Adrenal gland (tissue), 9 donors: ENCODE measurements at regions not wholly inside any gene's neighbourhood (a gene's known extent, or its start where the extent isn't known, plus 50 kb on each side); places are given as distances from the start of the nearest gene placed in this dataset.

ENCODE experiments used
- DNase-seq, 7 donors: peaks; one replicate each; pipeline ENCODE4 v3.0.0-alpha.2; 2019 to 2020
- H3K27ac ChIP-seq, 5 donors: fragments of 200-600 bp; sonication (generic) in 4 of 5; 1 replicate in 3 of 5; 2 replicates in 2 of 5; pipeline versions ENCODE4 v1.5.1 to v1.8.0; 2016 to 2020; ENCODE audit warnings: mild to moderate bottlenecking in 1 of 5
- H3K27me3 ChIP-seq: fragments of 200-600 bp; 2 replicates; pipeline ENCODE4 v1.8.0; 2021
- H3K36me3 ChIP-seq, 2 donors: fragments of 200-600 bp; replicated peaks in 1 of 2; 1 replicate in 1 of 2; 2 replicates in 1 of 2; pipeline versions ENCODE4 v1.5.1 to v1.8.0; 2018 to 2022
- H3K4me1 ChIP-seq, 2 donors: fragments of 200-600 bp; replicated peaks in 1 of 2; 1 replicate in 1 of 2; 2 replicates in 1 of 2; pipeline versions ENCODE4 v1.5.1 to v1.8.0; 2018 to 2021
- H3K4me3 ChIP-seq, 4 donors: fragments of 200-600 bp; sonication (generic) in 3 of 4; one replicate each; pipeline ENCODE4 v1.5.1; 2016 to 2018
- H3K9me3 ChIP-seq, 3 donors: fragments of 200-600 bp; sonication (generic) in 1 of 3; replicated peaks in 1 of 3; 1 replicate in 2 of 3; 2 replicates in 1 of 3; pipeline versions ENCODE4 v1.5.1 to v1.8.0; 2016 to 2021
- POLR2A ChIP-seq, 2 donors: fragments of 450-650 bp; IDR thresholded peaks; one replicate each; pipeline ENCODE4 v1.6.1; 2017; ENCODE audit warnings: antibody characterized with exemption in 2 of 2, mild to moderate bottlenecking in 2 of 2, moderate library complexity in 1 of 2
- WGBS, 4 donors: extraction: QIAGEN DNeasy Blood & Tissue Kit in 2 of 4; methylation state at CpG; one replicate each; pipeline versions ENCODE4 v1.1.5 to v1.1.7; 2013 to 2017; 5-methylcytosine and 5-hydroxymethylcytosine counted together
- intact Hi-C, 2 donors: fragments of 100-400 bp; cut with DNase I; formaldehyde crosslinking; loops; one replicate each; pipeline versions ENCODE4 v1.14.1 to v1.15.0; 2022 to 2023
- TF ChIP-seq, protein P1 (sequence below), 6 experiments: fragments of 450-650 bp in 4 of 6; fragments of 200-600 bp in 2 of 6; sonication (generic) in 1 of 6; IDR thresholded peaks; 1 replicate in 5 of 6; 2 replicates in 1 of 6; pipeline versions ENCODE4 v1.5.1 to v1.8.0; 2016 to 2021; ENCODE audit warnings: antibody characterized with exemption in 6 of 6, mild to moderate bottlenecking in 2 of 6, moderate library complexity in 1 of 6
- donor health status: healthy with polysubstance abuse.
- donor health status: Bipolar disorder and iron deficiency.
- donor health status: DM: yes; HTN: yes; CAD: no.
- donor health status: DM: no; HTN: no; CAD: no.
- donor health status: DM: no; HTN: no; CAD: no.

DNA sequence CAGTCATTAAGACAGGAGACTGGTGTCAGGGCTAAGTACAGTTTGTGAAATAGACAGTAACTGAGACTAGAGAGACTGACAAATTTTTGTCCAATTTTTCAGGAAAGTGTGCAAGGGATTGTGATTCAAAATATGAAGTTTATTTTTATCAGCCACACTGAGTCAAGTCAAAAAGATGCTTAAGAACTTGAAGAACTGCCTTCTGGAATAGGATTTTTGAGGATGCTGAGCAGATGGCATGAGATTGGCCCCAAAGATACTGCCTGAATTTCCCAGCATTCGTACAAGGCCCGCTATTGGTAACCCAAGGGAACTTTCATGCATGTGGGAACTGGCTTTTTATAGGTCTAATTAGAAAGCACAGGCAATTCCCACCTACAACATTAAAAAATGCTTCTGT, 610.0 kb downstream of the LMO4 start:
- TF ChIP-seq, protein P1, sequence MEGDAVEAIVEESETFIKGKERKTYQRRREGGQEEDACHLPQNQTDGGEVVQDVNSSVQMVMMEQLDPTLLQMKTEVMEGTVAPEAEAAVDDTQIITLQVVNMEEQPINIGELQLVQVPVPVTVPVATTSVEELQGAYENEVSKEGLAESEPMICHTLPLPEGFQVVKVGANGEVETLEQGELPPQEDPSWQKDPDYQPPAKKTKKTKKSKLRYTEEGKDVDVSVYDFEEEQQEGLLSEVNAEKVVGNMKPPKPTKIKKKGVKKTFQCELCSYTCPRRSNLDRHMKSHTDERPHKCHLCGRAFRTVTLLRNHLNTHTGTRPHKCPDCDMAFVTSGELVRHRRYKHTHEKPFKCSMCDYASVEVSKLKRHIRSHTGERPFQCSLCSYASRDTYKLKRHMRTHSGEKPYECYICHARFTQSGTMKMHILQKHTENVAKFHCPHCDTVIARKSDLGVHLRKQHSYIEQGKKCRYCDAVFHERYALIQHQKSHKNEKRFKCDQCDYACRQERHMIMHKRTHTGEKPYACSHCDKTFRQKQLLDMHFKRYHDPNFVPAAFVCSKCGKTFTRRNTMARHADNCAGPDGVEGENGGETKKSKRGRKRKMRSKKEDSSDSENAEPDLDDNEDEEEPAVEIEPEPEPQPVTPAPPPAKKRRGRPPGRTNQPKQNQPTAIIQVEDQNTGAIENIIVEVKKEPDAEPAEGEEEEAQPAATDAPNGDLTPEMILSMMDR (IDR thresholded peaks at IDR 0.05) = no peak
- TF ChIP-seq POLR2A (IDR thresholded peaks at IDR 0.05) = no peak
- intact Hi-C loops = no loop called here
- no peak for DNase-seq
- no peak overlapping the region for H3K27ac ChIP-seq
- no peaks in the 10 kb centered on the region for H3K27me3 ChIP-seq
- H3K9me3 ChIP-seq = no peaks in the 10 kb centered on the region
- WGBS, 4 donors = 84 to 92% (median 91%) methylated on average over 2 of the region's 2 CpGs
- H3K4me1 ChIP-seq = no peaks in the 10 kb centered on the region
- H3K4me3 ChIP-seq = no peak overlapping the region
- H3K36me3 ChIP-seq = no peaks in the 10 kb centered on the region

DNA sequence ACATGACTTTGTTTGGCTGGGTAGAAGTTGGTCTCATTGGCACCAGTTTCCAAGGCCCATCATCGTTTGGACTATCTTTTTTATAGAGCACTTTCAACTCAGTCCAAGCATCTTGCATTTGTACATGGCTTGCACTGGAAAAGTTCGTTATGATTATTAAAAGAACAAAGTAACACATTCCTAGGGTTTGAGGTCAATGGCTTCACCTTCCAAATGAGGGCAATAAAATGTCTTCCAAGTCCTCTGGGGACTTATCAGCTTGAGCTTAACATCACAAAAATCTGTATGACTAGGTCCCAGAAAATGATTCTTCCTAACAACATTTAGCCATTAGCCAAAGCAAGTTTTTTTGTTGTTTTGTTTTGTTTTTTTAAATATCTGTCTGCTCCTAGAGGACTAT, 610.8 kb downstream of the LMO4 start:
- Histone ChIP-seq H3K36me3 (no peaks in the 10 kb centered on the region), H3K27me3 (no peaks in the 10 kb centered on the region), H3K9me3 (no peaks in the 10 kb centered on the region), H3K4me3 (no peak overlapping the region), H3K4me1 (no peaks in the 10 kb centered on the region), H3K27ac (no peak overlapping the region)
- 39 to 50% (median 48%) methylated on average over 2 of the region's 2 CpGs for WGBS, 4 donors
- no peak for TF ChIP-seq POLR2A (IDR thresholded peaks at IDR 0.05)
- no peak for DNase-seq
- intact Hi-C loops = no loop called here

DNA sequence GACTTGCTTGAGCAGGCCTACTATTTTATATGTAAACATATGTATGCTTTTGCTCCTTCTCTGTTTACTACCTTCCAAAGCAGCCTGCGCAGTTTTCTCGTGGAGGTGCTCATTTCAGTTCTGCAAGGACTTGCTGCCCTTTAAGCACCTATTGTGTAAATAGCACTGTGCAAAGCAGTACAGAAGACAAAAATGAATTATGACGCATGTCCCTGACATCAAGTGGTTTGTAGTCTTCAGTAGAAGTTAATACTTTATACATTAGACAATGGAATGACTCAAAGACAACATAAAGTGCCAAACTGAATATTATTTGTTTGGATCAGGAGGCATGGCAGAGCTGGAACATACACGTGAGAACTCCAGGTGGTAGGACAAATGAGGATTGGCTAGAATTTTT, 611.7 kb downstream of the LMO4 start:
- intact Hi-C loops = loop anchor here in 1 of 2 donors (10.0 kb wide), 1 partner anchor 796 kb away; no protein-coding TSS in a partner anchor
- Histone ChIP-seq H3K36me3 (no peaks in the 10 kb centered on the region), H3K4me3 (no peak overlapping the region), H3K9me3 (no peaks in the 10 kb centered on the region), H3K4me1 (no peaks in the 10 kb centered on the region), H3K27ac (no peak overlapping the region), H3K27me3 (no peaks in the 10 kb centered on the region)
- TF ChIP-seq, protein P1 (IDR thresholded peaks at IDR 0.05) = no peak
- TF ChIP-seq POLR2A (IDR thresholded peaks at IDR 0.05) = no peak
- WGBS, 4 donors = 84 to 92% (median 90%) methylated on average over 4 of the region's 4 CpGs
- DNase-seq = no peak

DNA sequence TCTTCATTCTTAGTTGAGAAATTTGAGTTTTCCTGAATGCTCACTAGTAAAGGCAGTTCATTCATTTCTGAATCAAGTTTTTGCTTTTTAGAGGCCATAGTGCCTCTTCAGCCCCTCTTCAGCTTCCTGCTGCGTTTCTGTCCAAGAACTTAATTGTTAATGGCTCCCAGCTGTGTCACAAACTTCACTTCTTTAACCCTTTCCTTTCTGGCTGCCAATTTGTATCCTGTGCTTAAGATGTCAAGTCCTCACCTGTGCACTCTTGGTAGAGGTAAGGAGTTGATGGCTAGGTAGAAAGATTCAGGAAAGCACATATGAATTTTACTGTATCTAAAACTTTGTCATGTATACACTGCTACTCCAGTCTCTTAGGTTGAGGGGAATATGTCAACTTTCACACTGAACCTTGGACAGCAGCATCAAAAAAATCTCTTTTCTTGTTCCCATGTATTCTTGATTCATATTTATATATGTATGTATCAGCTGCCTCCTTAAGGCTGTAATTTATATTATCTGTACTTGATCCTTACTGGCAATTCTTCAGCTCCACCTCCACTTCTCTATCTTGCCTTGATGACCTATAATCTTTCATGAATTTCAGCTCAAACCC, 612.8 kb downstream of the LMO4 start:
- no peak for TF ChIP-seq POLR2A (IDR thresholded peaks at IDR 0.05)
- TF ChIP-seq, protein P1 (IDR thresholded peaks at IDR 0.05) = no peak
- H3K27me3 ChIP-seq = no peaks in the 10 kb centered on the region
- no peaks in the 10 kb centered on the region for H3K4me1 ChIP-seq
- no peak overlapping the region for H3K27ac ChIP-seq
- no peak overlapping the region for H3K4me3 ChIP-seq
- intact Hi-C loops = loop anchor here in 1 of 2 donors (10.0 kb wide), 1 partner anchor 797 kb away; no protein-coding TSS in a partner anchor
- 7 to 23% (median 17%) methylated on average over 1 of the region's 1 CpG for WGBS, 4 donors
- DNase-seq = no peak
- H3K9me3 ChIP-seq = no peaks in the 10 kb centered on the region
- no peaks in the 10 kb centered on the region for H3K36me3 ChIP-seq

DNA sequence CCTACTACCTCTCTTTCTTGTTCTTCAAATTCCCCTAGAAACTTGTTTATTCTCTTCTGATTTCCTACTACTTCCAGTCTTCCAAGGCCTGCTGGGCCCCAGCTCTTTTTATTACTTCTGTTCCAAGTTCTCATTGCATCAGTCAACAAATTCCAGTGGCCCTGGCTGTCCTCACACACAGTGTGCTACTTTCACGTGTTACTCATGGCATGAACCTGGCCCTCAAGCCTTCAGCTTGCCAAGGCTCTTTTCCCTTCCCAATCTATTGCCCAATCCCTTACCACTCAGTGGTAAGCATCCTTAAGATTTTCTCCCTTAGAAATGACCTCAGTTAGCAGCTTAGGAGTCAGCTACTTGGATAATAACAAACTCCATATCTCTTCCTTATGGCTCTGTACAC, 613.5 kb downstream of the LMO4 start:
- Histone ChIP-seq H3K27ac (no peak overlapping the region), H3K9me3 (no peaks in the 10 kb centered on the region), H3K27me3 (no peaks in the 10 kb centered on the region), H3K36me3 (no peaks in the 10 kb centered on the region), H3K4me1 (no peaks in the 10 kb centered on the region), H3K4me3 (no peak overlapping the region)
- DNase-seq = no peak
- no peak for TF ChIP-seq POLR2A (IDR thresholded peaks at IDR 0.05)
- TF ChIP-seq, protein P1 (IDR thresholded peaks at IDR 0.05) = no peak
- intact Hi-C loops = loop anchor here in 1 of 2 donors (10.0 kb wide), 1 partner anchor 797 kb away; no protein-coding TSS in a partner anchor
- WGBS, 4 donors = 45 to 73% (median 58%) methylated on average over 1 of the region's 1 CpG
